GM21423 (cell line): ENCODE measurements at regions not wholly inside any gene's neighbourhood (a gene's known extent, or its start where the extent isn't known, plus 50 kb on each side); places are given as distances from the start of the nearest gene placed in this dataset.

Experiments
- ATAC-seq: cut with Tn5 transposase; IDR thresholded peaks from one replicate; pipeline ENCODE4 v1.9.1; 2021; ENCODE audit warnings: mild to moderate bottlenecking, moderate library complexity; ENCODE audit not compliant: unreplicated experiment

GRCh38 chr9:21657966-21658667 lies 144.3 kb upstream of the MTAP start:
- ATAC-seq: no peak

DNA sequence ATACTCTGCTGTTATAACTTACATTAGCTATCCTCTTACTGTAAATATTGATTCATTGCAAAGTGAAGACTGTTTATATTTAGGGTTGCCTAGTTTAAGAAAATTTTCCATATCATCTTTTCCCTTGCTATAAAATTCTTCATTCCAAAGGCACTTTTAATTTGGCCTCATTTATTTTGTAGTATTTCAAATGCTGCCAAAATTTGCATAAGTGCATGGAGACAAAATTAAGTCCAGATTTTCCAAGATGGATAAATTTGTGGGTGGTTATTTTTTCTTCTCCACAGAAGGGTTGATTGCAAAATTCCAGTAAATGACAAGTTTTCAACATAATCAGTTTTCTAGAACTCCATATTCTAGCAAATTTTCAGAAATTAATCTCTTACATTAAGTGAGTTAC lies 141.5 kb upstream of the MTAP start:
- no peak for ATAC-seq

DNA sequence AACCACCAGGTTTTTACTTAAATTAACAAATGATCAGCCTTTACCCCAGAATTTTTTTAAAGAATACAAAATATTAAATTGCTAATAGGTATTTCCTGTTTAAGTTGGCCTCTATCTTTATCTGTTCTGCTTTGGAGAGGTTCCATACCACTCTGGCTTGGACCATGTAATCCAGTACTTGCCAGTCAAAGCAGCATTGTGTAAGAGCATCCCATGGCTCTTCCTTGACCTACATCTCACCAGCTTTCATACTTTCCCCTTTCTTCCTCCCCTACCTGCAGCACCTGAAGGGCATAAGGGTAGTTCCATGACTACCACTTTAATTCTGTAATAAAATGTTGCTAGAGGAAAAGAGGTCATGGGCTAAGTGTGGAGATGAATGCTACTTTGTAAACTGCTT lies 140.8 kb upstream of the MTAP start:
- no peak for ATAC-seq

DNA sequence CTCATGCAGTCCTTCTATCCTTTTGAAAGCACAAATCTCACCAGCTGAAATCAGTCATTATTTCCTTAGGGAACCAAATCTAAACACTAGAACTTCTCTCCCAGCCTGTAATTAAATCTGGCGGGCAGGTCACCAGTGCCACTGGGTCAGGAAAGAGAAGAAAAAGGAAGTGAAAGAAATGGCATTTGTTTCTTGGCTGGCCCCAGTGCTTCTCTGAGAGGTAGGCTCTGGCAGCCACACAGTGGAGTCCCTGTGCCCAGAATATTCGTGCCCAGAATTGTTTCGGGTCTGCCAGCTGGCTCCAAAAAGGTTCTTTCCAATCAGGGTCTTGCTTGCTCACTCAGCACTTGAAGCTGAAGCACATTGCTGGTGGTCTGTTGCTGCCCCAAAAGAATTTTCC lies 133.9 kb upstream of the MTAP start:
- no peak for ATAC-seq

- no peak for ATAC-seq
Observed at GRCh38 chr9:21669701-21670100, 132.7 kb upstream of the MTAP start.

DNA sequence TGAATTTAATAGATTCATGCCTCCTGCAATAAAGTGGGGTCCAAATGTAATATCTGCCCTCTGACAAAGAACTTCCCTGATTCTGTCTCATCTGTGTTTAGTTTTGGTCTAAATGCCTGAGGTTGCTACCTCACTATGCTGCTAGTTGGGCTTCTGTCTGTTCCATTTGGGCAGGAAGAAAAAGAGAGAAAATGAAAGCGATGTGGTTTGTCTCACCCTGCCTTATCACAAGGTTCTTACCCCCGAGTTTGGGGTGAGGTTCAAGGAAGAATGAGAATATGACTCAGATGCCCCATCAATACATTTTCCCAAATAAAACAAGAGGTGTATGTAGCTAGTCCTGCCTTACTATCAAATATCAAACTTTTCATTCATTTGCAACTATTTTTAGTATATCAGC lies 132.1 kb upstream of the MTAP start:
- ATAC-seq: no peak

GRCh38 chr9:21672140-21672539 lies 130.3 kb upstream of the MTAP start:
- no peak for ATAC-seq

GRCh38 chr9:21672761-21673160 lies 129.7 kb upstream of the MTAP start:
- no peak for ATAC-seq

GRCh38 chr9:21674894-21675293 lies 127.5 kb upstream of the MTAP start:
- no peak for ATAC-seq

DNA sequence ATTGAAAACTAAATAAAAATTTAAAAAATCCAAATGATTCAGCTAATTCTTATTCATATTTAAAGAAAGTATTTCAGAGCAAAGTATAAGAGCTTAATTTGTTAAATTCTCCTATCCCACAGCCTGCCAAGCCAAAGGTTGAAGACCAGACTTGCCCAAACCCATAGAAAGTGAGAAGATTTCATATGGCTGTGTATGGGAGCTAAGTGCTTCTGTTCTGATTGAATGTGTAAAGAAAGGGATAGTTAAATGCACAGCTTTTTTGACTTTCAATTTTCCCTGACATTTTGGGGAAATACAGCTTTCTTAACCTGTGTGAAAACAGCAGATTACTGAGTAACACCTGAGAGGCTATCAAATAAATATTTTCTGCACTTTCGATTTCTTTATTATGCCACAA lies 125.0 kb upstream of the MTAP start:
- ATAC-seq: no peak

GRCh38 chr9:21677834-21678233 lies 124.6 kb upstream of the MTAP start:
- no peak for ATAC-seq

GRCh38 chr9:21679432-21679831 lies 123.0 kb upstream of the MTAP start:
- ATAC-seq: no peak

- no peak for ATAC-seq
Observed at GRCh38 chr9:21680590-21680989, 121.8 kb upstream of the MTAP start.

DNA sequence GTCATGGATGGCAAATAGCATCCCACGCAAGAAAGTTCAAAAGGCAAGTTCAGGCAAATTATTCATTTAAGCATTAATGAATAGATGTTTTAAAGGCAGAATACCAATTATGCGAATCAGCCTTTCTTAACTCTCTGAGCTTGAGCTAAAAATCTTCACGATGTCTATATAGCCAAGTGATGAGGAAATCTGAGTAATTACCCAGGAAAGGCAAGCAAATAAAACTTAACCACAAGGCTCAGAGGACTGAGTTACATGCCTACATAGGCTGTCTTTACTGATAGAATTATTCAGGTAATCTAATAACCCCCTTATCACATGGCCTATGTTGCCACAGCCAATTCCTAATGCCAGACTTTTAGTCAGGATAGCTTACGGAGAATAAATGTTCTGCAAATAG lies 120.8 kb upstream of the MTAP start:
- ATAC-seq: no peak

- no peak for ATAC-seq
Observed at GRCh38 chr9:21682381-21682780, 120.1 kb upstream of the MTAP start.

- ATAC-seq: no peak
Observed at GRCh38 chr9:21682981-21683380, 119.5 kb upstream of the MTAP start.

GRCh38 chr9:21683484-21684175 lies 118.8 kb upstream of the MTAP start:
- ATAC-seq: no peak

DNA sequence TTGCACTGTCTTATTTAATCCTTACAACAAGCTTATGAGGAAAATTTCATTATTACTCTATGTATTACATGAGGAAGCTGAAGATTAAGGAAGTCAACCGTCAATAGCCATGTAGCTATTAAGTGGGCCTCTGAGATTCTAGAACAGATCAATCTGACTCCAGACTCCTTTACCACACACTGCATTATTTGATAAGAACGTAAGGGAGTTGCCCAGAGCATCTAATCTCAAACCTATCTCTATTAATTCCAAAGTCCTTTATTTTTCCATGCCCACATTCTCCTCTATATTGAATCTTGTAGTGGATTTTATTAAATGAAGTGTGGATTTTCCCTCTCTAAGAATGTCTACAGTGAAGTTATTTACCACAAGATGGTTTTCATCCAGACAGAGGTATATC lies 118.2 kb upstream of the MTAP start:
- ATAC-seq: no peak

GRCh38 chr9:21684831-21685362 lies 117.5 kb upstream of the MTAP start:
- ATAC-seq: no peak

GRCh38 chr9:21685502-21685901 lies 116.9 kb upstream of the MTAP start:
- no peak for ATAC-seq

- no peak for ATAC-seq
Observed at GRCh38 chr9:21686738-21687137, 115.7 kb upstream of the MTAP start.

DNA sequence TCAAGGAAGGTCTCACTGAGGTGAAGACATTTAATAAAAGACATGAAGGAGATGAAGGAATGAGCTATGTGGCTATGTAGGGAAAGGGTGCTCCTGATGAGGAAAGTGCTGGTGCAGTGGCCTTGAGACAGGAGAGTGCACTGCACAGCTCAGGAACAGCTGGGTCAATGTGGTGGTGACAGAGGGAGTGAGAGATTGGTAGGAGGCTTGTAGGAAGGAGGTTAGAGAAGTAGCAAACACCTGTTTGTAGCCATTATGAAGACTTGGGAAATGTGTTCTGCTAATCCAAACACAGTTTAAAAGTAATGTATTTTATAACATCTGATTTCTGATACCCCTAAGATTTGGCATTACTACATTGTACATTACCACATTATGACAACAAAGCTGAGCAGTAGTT lies 115.1 kb upstream of the MTAP start:
- no peak for ATAC-seq
